ENCODE measurements at regions not wholly inside any gene's neighbourhood (a gene's known extent, or its start where the extent isn't known, plus 50 kb on each side); places are given as distances from the start of the nearest gene placed in this dataset.
A peak's percentile ranks its signal among the peaks of the same experiment; 100 is the strongest.

DNA sequence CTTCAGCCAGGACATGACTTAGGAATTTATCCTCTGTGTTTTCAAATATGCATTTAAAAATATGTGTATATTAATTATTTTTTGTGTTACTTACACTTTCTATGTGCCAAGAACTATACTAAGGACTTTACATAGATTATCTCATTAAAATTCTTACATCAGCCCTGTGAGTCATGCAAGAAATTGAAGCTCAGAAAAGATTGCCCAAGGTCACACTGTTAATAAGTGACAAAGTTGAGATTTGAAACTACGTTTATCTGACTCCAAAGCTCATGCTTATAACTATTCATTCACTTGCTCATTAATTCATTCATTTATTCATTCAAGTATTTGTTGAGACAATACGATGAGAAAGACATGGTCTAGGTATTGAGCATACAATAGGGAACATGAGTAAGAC is 62.9 kb upstream of the CHRDL1 start:
- no peak for DNase-seq (ENCODE audit: low spot score)

DNA sequence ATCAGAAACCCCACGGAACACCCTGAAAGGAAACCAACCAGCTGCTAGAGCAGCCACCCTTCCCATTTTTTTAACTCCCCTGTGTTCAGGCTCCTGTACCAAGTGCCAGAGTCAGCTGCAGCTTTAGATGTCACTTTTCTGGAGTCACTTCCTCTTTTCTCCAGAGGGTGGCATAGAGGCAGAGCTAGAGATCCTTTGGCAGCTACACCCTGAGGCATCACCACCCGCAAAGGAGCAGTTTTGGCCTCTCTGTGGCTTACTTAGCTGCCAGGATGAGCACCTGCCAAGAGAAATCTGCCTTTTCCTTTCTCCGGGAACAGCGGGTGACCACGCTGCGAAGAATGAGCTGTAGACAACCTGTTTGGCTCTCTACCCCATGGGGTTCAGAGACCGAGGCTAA is 58.0 kb upstream of the CHRDL1 start:
- peak; percentile 33 for DNase-seq (ENCODE audit: low spot score)

DNA sequence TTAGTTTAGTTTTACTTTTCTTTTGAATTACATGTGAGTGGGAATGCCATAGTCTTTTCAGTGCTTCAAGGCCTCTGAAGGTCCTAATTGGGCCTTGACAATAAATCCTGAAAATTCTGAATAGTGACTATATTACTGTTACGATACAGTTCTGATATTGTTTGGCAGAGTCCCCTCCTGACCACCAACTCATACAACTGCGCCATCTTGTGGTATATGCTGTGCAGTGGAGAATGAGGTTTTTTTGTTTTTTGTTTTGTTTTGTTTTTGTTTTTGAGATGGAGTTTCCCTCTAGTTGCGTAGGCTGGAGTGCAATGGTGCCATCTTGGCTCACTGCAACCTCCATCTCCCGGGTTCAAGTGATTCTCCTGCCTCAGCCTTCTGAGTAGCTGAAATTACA is 56.6 kb upstream of the CHRDL1 start:
- peak; percentile 16 for DNase-seq (ENCODE audit: low spot score)

DNA sequence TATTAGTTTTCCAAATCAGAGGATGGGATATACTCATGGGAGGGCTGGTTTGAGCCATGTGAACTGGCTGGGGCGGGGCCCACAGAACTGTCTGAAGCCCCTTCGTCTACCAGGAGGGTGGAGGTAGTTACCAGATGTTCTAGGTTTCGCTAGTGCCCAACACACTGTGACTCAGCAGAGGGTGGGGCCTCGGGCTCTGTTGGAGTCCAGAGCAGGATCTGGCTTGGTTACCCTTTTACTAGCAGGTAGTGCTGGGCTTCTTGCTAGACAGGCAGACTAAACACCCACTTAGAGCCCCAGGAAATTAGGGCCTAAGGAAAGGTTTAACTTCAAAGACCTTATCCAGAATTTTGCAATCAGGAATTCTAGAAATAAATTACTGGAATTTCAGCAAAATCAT is 56.2 kb upstream of the CHRDL1 start:
- DNase-seq (ENCODE audit: low spot score): no peak

DNA sequence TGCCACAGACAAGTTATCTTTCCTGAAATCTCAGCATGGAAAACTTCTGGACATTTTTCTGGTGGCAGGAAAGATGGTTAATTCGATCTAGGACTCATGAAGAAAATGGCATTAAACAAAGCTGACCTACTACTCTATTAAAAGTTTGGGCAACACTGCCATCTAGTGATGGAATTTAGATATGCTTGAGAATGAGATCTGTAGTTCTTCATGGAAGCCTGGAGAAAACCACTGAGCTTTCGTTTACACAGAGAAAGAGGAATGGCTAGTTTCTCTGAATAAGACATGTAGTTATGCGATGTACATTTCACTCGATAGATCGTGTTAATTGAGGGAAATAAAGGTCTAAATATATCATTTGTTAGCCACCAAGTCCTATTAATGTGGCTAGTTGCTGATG is 51.7 kb upstream of the CHRDL1 start:
- DNase-seq (ENCODE audit: low spot score): peak; percentile 42

DNA sequence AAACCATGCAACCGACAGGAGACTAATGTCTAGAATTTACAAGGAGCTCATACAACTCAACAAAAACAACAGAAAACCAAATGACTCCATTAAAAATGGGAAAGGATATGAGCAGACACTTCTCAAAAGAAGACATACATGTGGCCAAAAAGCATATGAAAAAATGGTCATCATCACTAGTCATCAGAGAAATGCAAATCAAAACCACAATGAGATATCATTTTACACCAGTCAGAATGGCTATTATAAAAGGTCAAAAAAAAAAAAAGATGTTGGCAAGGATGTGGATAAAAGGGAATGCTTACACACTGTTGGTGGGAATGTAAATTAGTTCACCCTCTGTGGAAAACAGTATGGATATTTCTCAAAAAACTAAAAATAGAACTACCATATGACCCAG is 50.5 kb upstream of the CHRDL1 start:
- DNase-seq (ENCODE audit: low spot score): no peak
